ENCODE measurements at regions not wholly inside any gene's neighbourhood (a gene's known extent, or its start where the extent isn't known, plus 50 kb on each side); places are given as distances from the start of the nearest gene placed in this dataset.

- no peak for DNase-seq (ENCODE audit: extremely low read depth, low read depth, low spot score)
Measured at GRCh38 chr4:136709897-136710296, 822.4 kb downstream of the PCDH18 start.

DNA sequence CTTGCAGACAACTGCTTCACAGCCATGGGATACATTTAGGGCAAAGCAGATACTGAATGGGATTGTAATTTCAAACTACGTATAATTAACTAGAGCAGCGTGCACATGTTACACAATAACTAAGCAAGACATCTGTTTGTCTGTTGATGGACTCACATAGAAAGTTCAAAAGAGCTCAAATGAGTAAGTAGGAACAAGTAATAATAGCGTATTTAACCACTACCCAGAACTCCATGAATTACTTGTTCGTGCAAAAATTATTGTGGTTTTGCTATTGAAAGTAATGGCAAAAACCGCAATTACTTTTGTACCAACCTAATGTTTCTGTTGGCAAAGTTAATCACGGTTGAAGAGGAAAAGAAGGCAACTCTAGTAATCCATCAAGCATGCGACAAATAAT, 825.4 kb downstream of the PCDH18 start:
- DNase-seq (ENCODE audit: extremely low read depth, low read depth, low spot score), result no peak

DNA sequence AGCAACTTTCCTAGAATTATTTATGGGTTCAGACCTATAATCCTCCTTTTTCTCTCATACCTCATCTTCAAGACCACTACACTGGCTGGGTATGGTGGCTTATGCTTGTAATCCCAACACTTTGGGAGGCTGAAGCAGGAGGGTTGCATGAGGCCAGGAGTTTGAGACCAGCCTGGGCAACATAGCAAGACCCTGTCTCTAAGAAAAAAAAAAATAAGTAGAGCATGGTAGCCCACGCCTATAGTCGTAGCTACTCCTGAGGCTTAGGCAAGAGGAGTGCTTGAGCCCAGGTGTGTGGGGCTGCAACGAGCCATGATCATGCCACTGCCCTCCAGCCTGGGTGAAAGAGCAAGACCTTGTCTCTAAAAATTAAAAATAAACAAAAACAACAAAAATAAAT, 832.4 kb downstream of the PCDH18 start:
- DNase-seq (ENCODE audit: extremely low read depth, low read depth, low spot score), result no peak

- DNase-seq (ENCODE audit: extremely low read depth, low read depth, low spot score), result no peak
Measured at GRCh38 chr4:136691607-136692006, 840.7 kb downstream of the PCDH18 start.

GRCh38 chr4:136690360-136690759, 841.9 kb downstream of the PCDH18 start:
- no peak for DNase-seq (ENCODE audit: extremely low read depth, low read depth, low spot score)

GRCh38 chr4:136687596-136687995, 844.7 kb downstream of the PCDH18 start:
- DNase-seq (ENCODE audit: extremely low read depth, low read depth, low spot score), result no peak

GRCh38 chr4:136687118-136687517, 845.2 kb downstream of the PCDH18 start:
- DNase-seq (ENCODE audit: extremely low read depth, low read depth, low spot score), result no peak

- no peak for DNase-seq (ENCODE audit: extremely low read depth, low read depth, low spot score)
Measured at GRCh38 chr4:136680761-136681160, 851.5 kb downstream of the PCDH18 start.

GRCh38 chr4:136680271-136680670, 852.0 kb downstream of the PCDH18 start:
- no peak for DNase-seq (ENCODE audit: extremely low read depth, low read depth, low spot score)

- DNase-seq (ENCODE audit: extremely low read depth, low read depth, low spot score), result no peak
Measured at GRCh38 chr4:136670265-136670664, 862.0 kb downstream of the PCDH18 start.

DNA sequence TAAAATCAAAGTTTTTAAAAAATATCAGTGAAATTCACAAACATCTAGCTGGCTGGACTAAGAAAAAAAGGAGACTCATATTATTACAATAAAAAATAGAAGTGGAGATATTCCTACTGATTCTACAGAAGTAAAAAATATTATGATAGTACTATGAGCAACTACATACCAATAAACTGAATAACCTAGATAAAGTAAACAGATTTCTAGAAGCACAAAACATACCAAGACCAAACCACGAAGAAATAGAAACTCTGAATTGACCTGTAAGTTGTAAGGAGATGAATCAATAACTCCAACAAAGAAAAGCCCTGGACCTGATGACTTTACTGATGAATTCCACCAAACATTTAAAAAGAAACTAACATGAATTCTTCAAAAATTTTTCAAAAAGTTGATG, 867.3 kb downstream of the PCDH18 start:
- no peak for DNase-seq (ENCODE audit: extremely low read depth, low read depth, low spot score)

DNA sequence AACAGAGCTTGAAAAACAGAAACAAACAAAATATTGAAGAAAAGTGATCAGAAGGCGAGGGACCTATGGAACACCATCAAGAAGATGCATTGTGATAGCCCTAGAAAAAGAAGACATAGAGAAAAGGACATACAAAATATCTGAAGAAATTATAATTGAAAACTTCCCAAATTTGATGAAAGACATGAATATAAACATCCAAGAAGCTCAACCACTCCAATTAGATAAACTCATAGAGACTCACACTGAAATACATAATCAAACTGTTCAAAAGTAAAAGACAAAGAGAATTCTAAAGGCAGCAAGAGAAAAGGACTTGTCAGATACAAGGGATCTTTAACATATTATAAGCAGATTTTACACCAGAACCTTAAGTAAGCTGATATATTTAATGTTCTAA, 869.8 kb downstream of the PCDH18 start:
- no peak for DNase-seq (ENCODE audit: extremely low read depth, low read depth, low spot score)

DNA sequence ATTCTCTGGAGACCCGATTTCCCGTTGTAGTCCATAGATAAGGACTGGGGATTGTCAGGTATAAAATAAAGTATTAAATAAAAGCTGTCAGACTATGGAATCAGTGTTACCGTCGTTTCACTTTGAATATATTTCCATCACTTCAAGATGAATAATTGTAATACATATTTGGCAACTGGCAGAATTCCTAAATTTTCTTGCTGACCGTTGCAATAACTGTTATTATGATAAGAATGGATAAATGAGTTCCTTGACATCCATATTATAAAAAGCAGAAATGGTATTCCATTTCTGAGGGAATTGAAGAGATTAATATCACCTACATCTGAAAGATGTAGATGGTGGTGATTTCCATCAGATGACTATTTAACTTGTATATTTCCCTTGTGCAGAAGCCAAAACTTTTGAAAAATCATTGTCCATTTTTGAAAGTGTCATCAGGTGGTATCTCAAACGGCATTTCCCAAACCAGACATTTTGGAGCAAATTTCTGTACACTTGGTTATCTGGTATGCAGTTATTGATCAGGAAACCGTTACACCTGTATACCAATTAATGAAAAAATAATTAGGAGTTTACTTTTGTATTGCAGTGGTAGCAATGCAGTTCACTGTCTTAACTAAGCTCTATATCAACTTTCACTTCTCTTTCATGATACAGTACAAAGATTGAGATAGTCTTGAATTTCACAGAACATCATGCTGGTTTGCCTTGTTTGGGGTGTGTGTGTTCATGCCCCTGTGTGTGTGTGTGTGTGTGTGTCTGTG, 878.5 kb downstream of the PCDH18 start:
- DNase-seq (ENCODE audit: extremely low read depth, low read depth, low spot score), result no peak

- no peak for DNase-seq (ENCODE audit: extremely low read depth, low read depth, low spot score)
Measured at GRCh38 chr4:136651932-136652331, 880.4 kb downstream of the PCDH18 start.

- no peak for DNase-seq (ENCODE audit: extremely low read depth, low read depth, low spot score)
Measured at GRCh38 chr4:136651278-136651667, 881.0 kb downstream of the PCDH18 start.

GRCh38 chr4:136650541-136651277, 881.6 kb downstream of the PCDH18 start:
- DNase-seq (ENCODE audit: extremely low read depth, low read depth, low spot score), result no peak

GRCh38 chr4:136644279-136644678, 888.0 kb downstream of the PCDH18 start:
- DNase-seq (ENCODE audit: extremely low read depth, low read depth, low spot score), result no peak

DNA sequence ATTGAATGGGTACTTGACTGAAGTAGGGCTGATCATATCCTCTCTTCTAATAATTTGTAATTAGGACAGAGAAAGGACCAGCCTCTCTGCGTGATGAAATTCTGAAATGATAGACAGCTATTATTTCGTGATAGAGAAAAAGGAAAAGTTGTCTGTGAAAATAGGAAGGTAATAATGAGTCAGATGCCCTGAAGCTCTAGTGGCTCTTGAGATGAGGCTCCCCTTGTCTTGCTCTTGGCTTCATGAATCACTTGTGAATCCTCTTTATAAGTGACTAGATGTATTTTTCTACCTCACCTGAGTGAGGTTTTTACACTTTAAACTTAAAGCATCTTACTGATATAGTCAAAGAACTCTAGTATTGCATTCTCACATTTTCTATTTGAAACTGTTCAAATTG, 888.9 kb downstream of the PCDH18 start:
- no peak for DNase-seq (ENCODE audit: extremely low read depth, low read depth, low spot score)

GRCh38 chr4:136637071-136637777, 895.1 kb downstream of the PCDH18 start:
- DNase-seq (ENCODE audit: extremely low read depth, low read depth, low spot score), result no peak

GRCh38 chr4:136636155-136636554, 896.1 kb downstream of the PCDH18 start:
- no peak for DNase-seq (ENCODE audit: extremely low read depth, low read depth, low spot score)

DNA sequence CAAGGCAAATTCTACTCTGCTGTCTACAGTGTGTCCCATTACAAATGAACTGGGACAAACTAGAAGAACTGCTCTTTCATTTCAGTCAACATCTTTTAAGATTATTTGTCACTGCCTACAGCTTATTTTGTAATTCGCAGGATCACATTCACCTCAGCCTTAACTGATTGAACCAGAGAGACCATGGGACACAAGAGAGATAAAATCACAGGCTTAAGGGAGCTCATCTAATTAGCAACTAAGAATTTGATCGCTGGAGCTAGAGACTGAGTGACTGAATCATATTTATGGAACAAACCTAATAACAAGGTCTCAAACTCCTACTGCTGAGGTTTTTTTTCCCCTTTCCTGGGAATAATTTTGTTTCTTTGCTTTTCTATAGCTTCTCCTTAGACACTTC, 898.2 kb downstream of the PCDH18 start:
- no peak for DNase-seq (ENCODE audit: extremely low read depth, low read depth, low spot score)

DNA sequence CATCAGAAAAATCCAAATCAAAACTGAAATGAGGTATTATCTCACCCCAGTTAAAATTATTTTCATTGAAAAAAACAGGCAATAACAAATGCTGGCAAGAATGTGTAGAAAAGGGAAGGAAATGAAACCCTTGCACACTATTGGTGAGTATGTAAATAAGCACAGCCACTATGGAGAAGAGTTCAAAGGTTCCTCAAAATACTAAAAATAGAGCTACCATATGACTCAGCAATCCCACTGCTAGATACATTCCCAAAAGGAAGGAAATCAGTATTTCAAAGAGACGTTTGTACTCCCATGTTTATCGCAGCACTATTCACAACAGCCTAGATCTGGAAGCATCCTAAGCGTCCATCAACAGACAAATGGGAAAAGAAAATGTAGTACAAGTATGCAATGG, 932.4 kb downstream of the PCDH18 start:
- DNase-seq (ENCODE audit: extremely low read depth, low read depth, low spot score), result no peak

All from glomerular endothelial cell (primary cell).